Activated T-cell treated with anti-CD3 and anti-CD28 coated beads for 24 hours (primary cell): ENCODE measurements at regions not wholly inside any gene's neighbourhood (a gene's known extent, or its start where the extent isn't known, plus 50 kb on each side); places are given as distances from the start of the nearest gene placed in this dataset.

ENCODE experiments used
- DNase-seq: peaks from one replicate; pipeline ENCODE4 v3.0.0-alpha.2; 2020; ENCODE audit warnings: low read depth

DNA sequence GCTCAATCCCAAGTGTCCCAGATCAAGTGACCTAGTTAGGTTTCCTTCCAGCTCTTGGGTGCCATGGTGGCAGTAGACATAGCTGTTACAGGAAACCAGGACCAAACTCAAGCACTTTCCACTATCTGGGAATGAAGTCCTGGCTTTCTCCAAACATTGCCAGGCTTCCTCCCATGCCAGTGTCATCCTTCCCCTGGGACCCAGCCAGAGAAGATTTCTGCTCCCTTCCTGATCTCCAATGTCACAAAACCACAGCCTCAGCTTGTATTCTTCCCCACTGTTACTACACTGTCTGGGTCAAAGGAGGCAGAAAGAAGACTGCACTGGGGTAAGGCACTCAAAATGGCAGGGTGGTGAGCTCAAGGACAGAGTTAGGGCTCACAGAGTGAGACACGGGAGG lies 347.1 kb downstream of the TNS1 start:
- no peak for DNase-seq

DNA sequence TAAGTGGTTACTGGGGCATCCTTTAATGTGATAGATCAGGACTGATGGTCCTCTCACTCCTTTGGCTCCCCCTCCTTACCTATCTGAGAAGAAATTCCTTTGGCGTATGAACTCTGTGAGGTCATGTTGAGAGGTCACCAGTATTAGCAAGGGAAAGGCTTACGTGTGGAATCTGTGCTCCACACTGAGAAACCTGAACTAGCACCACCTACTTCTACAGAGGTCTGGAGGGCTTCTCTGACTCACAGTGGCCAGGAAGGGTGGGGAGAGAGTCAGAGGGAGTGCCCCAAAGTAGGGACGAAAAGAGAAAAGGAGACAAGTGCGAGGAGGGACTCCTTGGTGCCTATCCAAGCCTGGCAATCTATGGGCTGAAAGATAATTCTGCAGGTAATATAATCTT lies 348.6 kb downstream of the TNS1 start:
- no peak for DNase-seq

DNA sequence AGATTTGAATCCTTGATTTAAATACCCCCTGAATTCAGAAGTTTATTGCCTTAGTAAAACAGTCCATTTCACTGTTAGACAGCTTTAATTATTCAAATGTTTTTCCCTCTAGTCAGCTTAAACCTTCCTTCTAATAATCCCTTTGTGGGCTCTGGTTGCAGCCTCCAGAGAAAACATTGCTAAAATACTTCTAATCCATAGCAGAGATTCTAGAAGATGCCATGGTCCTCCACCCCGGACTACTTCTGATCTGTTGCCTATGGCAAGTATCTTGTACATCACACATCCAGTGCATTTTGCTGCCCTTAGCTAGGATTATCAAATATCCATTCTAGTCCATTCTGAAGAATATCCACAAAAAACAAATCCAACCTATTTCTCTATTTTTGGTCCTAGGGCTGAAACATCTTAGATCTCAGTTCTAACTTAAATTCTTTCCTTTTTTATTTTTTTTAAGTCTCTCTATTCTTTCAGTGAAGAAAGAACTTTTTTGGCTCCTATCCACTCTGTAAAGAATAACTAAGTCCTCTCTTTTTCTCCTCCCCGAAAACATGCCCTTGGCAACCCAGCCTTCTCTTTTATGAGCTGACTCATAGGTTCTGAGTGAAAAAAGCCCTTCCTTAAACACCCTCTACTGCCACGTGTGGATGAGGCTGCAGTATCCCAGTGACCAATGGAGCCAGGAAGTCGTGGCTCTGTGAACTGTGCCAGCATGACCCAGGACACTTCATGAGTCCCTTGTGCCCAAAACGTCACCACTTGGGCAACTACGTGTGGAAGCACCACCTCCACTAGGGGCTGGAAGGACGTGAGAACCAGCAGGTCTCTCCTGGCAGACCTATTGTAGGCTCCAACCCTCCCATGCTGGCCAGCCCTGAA lies 349.8 kb downstream of the TNS1 start:
- no peak for DNase-seq

DNA sequence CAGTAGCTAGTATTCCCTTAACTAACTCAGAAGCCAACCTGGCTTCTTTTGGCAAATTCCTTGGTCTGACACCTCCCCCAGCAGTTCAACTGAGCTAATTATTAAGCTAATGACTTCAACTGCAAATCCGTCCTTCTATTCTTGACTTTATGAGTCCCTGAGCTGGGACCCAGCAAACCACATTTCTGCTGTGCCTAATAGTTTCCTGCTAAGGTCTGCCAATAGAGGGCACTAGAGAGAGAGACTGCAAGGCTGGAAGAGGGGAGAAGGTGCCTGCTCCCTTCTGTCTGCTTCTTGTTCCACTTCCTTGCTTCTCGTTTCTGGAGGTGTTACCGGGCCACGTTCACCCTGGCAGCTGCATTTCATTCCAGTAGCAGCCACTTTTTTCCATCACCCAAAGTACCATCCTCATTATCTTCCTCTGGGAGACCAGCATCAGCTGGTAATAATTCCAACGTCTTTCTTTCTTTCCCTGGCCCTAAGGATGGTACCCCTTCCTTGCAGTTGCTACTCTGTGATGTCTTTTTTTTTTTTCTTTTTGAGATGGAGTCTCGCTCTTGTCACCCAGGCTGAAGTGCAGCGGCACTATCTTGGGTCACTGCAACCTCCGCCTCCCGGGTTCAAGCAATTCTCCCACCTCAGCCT lies 352.0 kb downstream of the TNS1 start:
- DNase-seq = peak; percentile 1

DNA sequence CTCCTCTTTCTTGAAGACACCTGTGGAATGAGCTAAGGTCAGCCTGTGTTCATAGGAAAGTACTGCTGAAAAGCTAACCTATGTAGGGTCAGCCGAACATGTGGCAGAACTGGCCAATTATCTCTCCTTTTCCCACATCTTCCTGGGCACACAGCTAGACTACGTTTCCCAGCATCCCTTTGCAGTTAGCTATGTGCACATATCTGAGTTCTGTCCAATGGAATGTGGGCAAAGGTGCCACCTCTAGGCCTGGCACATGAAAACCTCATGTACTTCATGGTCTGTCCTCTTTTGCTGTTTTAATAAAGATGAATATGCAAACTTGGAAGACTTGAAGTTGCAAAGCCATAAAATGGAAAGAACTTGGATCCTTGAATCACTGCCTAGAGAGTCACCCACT lies 352.6 kb downstream of the TNS1 start:
- DNase-seq = no peak

DNA sequence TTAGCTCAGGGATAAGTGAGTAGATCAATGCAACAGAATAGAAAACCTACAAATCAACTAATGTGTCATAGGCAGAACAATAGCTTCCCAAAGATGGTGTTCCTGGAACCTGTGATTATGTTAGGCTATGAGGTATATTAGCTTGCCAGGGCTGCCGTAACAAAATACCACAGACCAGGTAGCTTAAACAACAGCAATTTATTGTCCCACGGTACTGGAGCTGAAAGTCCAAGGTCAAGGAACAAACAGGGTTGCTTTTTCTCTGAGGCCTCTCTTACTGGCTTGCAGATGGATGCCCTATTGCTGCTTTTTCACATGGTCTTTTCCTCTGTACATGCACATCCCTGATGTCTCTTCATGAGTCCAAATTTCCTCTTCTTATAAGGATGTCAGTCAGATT lies 354.9 kb downstream of the TNS1 start:
- no peak for DNase-seq

DNA sequence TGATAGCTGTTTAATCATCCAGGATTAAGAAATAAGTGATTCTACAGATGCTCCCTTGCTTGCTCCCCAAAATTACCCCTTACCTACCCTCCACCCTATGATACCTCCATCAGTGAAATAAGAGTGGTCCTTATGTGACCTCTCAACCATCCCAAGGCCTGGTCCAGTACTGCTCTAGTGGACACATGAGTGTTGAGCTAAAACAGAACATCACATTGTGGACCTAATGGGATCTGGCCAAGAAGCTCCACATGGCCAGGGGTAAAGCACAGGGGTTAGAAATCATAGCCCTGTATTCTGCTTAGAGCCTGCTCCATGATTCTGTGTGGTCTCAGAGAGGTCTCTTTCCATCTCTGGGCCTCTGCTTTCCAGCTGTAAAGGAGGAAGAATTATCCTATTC lies 355.6 kb downstream of the TNS1 start:
- DNase-seq = no peak

DNA sequence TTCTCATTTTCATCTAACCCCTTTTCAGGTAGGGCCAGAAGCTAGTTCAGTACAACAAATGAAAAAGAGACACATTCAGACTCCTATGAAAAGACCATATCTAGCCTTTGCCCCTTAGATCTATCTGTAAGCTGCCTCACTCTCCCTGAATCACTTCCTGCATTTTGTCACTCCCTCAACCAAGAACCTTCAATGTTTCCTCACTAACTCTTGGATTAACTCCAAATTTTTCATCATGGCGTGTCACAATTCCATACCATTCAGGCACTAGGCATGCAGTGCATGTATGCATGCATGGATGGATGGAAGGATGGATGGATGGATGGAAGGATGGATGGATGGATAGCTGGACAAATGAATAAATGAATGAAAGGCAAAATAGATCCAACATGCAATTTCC lies 356.9 kb downstream of the TNS1 start:
- no peak for DNase-seq

DNA sequence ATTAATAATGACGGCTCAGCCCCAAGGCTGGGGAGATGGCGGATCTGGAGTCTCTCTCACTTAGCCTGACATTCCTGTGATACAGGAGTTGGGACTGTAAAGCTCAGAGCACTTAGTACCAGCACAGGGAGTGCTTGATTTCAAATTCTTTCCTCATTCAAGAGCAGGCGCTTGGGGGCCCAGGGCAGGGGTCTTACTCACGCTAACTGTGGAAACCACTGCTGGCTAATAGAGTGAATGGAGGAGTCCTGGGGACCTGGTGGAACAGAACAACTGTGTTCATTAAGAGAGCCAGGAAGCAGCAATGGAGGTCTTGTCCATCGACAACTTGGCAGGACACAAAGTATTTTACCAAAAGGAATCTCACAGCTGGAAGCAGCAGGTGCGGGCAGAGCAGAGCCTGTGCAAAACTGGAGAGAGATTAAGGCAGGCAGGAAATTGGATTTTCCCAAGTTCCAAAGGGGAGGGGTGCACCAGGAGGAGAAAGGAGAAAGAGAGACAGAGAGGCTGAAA lies 358.9 kb downstream of the TNS1 start:
- DNase-seq = no peak

DNA sequence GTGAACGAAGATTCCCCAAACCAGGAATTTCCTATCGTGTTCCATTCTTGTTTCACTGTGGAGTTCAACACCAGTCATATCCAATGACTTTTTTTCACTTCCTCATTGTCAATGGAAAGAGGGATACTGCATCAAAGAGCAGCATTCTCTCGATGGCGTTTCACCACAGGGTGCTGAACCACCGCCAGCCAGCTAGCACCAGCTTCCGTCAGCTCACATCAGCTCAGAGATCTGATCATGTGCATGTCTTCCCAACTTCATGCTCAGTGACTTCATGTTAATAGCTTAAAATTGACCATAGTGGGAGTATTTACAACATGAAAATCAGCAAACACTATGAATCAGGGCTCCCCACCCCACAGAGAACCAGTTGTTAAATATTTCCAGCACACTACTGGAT lies 359.9 kb downstream of the TNS1 start:
- DNase-seq = no peak

DNA sequence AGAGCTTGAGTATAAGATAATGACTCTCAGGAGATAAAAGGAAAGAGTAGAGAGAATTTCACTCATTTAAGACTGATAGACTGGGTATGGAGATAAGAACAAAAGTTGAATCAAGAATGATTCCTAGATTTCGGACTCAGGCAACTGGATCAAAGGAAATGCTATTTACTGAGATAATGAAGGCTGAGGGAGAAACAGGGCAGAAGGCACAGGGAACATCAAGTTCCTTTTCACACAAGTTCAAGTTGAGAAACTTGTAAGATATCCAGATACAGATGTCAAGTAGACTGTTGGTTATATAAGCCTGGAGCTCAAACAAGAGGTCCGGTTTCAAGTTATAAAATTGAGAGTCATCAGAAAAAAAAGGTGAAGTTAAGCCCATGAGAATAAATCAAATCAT lies 360.8 kb downstream of the TNS1 start:
- no peak for DNase-seq

DNA sequence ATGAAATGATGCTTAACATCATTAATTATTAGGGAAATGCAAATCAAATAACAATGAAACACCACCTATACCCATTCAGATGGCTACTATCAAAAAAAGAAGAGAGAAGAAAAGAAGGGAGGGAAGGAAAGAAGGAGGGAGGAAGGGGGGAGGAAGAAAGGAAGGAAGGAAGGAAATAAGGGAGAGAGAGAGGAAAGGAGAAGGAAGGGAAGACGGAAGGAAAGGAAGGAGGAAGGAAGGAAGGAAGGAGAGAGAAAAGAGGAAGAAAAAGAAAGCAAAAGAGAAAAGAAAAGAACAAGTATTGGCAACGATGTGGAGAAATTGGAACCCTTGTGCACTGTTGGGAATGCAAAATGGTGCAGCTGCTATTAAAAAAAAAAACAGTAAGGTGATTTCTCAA lies 363.3 kb downstream of the TNS1 start:
- no peak for DNase-seq

DNA sequence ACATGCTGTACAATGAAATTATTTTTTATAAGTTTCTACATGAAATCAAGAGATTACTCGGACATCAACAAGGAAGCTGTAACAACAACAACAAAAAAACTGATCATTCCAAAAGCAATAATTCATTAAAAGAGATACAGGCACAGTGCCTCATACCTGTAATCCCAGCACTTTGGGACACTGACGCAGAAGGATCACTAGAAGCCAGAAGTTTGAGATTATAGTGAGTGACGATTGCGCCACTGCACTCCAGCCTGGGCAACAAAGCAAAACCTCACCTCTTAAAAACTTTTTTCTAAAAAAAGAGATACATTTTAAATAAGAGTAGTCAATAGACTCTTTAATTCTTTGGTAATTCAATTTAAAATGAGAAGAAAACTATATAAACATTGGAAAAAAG lies 364.3 kb downstream of the TNS1 start:
- no peak for DNase-seq

DNA sequence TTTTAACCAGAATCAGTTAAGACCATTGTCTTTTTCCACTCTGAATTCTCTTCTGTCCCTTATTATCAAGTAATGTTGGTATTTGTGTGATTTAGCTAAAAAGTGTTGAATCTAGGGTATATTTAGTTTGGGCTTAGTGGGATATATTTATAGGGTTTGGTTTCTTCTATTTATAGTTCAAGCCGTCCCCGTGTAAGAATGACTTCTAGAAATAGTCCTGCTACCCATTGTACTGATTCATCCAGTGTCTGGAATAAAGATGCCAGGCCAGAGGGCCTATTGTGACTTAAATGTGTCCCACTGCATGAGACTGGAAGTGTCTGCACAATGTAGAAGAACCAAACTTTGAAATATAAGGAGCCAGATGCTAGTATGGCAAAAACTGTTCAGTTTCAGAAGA lies 364.8 kb downstream of the TNS1 start:
- no peak for DNase-seq

DNA sequence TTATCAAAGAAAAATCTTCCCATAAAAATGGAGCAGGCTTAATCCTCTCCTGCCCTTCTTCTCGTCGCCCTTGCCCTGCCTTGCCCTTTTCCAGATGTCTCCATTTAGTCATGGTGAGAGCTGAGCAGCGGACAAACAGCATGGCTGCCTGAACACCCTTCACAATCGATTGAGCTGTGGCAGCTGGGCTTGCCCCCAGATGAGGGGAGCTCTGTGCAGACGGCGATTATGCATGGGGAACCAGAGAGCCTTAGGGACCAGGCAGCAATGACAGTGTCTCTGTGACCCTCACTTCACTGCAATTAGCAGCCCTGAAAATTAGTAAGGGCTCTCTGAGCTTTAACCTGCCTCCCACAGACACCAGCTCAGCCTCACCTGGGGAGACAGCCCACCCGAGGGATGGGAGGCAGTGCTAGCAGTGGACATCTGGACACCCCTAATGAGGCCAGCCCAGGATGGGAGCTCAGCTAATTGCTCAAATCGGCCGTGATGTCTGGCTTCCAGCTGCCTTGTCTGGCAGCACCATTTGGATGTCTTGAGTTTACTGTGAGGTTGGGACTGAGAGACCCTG lies 365.7 kb downstream of the TNS1 start:
- DNase-seq = no peak

DNA sequence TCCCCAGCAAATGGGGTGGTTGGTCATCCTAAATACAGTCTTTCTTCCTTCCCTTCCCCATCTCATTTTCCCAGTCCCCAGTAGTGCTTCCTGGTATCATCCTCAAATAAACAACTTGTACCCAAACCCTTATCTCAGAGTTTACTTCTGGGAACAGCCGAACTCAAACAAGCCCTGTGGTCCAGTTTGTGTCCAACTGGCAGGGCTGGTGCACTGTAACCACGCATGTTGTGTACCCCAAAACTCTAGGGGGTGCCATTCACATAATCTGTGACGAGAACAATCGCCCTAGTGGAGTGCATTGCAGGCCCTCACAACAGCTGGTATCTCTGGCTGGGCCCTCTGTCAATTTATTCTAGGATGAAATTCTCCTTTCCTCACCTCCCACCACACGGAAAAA lies 366.2 kb downstream of the TNS1 start:
- no peak for DNase-seq

DNA sequence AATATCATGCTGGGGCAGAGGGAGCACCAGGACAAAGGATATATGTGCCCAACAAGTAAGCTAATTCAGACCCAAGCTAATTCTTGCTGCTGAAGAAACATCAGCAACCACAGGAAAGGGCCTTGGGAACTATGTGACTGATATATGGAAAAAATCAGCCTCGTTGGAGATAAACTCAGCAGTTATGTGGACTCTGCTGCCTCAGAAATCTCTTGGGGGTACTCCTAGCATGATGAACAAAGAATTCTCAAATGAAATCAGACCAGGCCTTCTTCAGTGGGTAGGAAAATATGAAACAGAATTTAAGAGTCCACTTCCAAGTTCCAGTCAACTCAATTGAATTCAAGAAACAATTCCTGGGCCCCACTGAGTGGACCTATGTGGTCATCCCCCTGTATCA lies 367.9 kb downstream of the TNS1 start:
- no peak for DNase-seq

DNA sequence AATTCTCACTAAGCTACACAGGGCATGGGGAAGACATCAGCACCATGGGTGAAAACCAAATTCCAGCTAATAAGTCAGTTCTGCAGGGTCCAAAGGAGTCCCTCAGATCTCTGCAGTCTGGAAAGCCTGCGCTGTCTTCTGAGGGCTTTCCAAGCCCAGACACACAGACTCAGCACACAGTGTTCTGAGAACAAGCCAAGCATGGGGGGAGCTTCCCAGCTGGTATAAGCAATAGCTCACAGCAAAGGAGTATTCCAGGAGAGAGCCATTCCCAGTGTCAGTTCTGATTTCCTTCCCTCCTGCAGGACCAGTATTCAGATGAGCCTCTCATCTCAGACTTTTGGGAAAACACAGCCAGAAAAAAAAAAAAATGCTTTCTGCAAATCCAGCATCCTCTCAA lies 370.8 kb downstream of the TNS1 start:
- no peak for DNase-seq

DNA sequence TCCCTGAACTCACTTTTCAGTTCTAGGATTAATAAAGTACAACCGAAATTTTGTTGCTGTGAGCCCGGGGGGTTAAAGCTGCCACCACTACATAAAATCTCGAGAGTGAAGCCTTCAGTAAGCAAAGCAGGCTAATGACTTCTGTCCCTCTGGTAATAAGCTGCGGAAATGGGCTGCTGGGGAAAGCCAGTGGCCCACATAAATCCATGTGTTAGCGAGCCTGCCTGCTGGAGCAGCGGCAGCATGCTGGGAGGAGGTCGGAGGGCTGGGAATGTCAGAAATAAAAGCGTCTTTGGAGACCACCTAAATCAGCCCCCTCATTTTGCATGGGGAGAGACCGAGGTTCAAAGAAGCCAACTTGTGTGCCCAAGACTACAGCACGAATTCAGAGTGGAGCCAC lies 371.7 kb downstream of the TNS1 start:
- DNase-seq = no peak

DNA sequence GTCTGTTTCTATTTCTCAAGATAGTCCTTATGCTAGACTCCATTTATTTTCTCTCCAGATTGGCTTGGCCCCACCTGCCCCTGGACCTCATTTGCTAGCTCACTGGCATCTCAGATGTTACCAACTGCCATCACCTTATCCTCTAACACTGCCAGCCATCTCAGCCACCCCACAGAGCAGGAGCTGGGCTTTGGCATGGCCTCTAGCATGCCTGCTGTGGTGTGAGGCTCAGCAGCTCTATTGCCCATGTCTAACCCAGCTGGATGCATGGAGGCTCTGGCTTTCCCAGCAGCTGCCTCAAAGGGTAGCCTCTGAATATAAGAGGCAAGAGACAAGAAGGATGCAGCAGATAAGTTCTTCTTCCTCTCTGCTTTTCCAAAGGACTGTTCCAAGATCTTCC lies 373.4 kb downstream of the TNS1 start:
- DNase-seq = no peak

DNA sequence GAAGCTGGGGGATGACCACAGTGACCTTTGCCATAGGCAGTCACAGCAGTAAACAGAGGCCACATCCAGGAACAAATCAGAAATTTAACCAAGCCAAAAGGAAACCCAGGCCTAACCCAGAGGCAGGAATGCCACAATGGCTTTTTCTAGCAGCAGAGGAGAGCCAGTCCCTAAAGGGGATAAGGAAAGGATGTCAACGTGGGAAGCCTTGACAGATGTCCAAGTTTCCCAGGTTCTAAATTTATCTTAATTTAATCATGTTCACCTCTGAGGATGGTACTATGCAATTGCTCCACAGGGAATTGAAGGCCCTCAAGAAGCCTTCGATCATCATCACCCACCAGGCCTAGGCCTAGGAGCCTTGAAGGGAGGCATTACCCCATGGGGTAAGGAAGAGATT lies 374.7 kb downstream of the TNS1 start:
- no peak for DNase-seq

DNA sequence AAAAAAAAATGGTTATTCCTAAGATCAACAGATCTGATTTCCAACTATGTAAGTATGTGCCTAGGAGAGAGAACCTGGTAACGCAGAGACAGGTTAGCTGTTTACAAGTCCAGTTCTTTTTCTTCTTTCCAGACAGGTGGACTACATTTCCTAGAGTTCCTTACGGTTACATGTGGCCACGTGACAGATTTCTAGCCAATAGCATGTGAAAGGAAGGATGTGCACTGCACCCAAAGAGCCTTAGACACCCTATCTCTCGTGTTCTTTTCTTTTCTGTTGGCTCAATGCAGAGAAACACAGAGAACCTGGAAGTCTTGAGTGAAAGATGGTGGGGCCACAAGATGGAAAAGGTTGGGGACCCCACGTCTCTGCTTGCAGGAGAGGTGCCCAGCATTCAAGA lies 375.9 kb downstream of the TNS1 start:
- no peak for DNase-seq

DNA sequence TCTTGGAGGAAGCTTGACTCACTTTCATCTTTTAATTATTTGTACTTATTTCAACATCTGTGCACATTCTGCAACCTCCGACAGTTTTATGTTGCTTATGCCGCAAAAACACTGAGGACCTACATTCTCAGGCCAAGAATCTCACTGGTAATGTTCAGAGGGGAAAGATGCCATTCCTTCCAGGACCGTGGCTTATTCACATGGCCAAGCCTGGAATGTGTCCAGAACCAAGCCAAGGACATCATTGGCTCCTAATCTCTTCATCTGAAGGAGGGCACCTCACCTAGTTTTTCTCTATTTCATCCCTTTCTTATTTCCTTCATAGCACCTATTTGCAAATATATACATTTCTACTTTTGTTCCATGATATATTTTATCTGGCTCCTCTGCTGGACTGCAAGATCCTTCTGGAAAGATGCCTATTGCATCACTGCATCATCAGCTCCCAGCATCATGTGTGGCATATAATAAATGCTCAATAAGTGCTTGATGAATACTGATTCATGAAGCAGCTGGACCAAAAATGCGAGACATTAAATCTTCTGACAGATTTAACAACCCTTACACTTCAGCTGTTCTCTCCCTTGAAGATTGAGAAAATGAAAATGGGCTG lies 377.1 kb downstream of the TNS1 start:
- no peak for DNase-seq
